Vagina (tissue), 2 donors: ENCODE measurements at regions not wholly inside any gene's neighbourhood (a gene's known extent, or its start where the extent isn't known, plus 50 kb on each side); places are given as distances from the start of the nearest gene placed in this dataset.

Experiments used
- DNase-seq, 2 donors: peaks; one replicate each; pipeline ENCODE4 v3.0.0-alpha.2; 2017; ENCODE audit errors: extremely low spot score in 2 of 2
- H3K27ac ChIP-seq: fragments of 200-600 bp; sonication (generic); one replicate; pipeline ENCODE4 v1.5.1; 2019
- H3K27me3 ChIP-seq: fragments of 200-600 bp; sonication (generic); one replicate; pipeline ENCODE4 v1.5.1; 2019
- H3K36me3 ChIP-seq, 2 donors: fragments of 200-600 bp; sonication (generic); one replicate each; pipeline ENCODE4 v1.5.1; 2017 to 2019
- H3K4me1 ChIP-seq: fragments of 200-600 bp; sonication (generic); one replicate; pipeline ENCODE4 v1.5.1; 2019
- H3K4me3 ChIP-seq, 2 donors: fragments of 200-600 bp; sonication (generic); 1 replicate in 1 of 2; 2 replicates in 1 of 2; pipeline ENCODE4 v1.5.1; 2016 to 2019
- H3K9me3 ChIP-seq: fragments of 200-600 bp; sonication (generic); one replicate; pipeline ENCODE4 v1.5.1; 2019
- CTCF ChIP-seq, 3 experiments: fragments of 450-650 bp in 2 of 3; fragments of 200-600 bp in 1 of 3; sonication (generic) in 1 of 3; IDR thresholded peaks; one replicate each; pipeline ENCODE4 v1.5.1; 2017 to 2019; ENCODE audit warnings: antibody characterized with exemption in 3 of 3, mild to moderate bottlenecking in 2 of 3, moderate library complexity in 2 of 3
- POLR2A ChIP-seq, 2 donors: fragments of 450-650 bp; IDR thresholded peaks; one replicate each; pipeline ENCODE4 v1.6.1; 2017; ENCODE audit warnings: antibody characterized with exemption in 2 of 2, mild to moderate bottlenecking in 2 of 2, moderate library complexity in 2 of 2
- POLR2AphosphoS5 ChIP-seq, 2 donors: sonication (generic); formaldehyde crosslinking; IDR thresholded peaks; one replicate each; pipeline ENCODE4 v1.9.0; 2017; ENCODE audit warnings: antibody characterized with exemption in 2 of 2, mild to moderate bottlenecking in 2 of 2, low read depth in 1 of 2; ENCODE audit not compliant: insufficient read depth in 1 of 2
- intact Hi-C: fragments of 100-400 bp; cut with DNase I; formaldehyde crosslinking; loops from one replicate; pipeline ENCODE4 v1.15.1; 2023

GRCh38 chr10:70954381-70955176 lies 66.2 kb upstream of the PCBD1 start:
- Histone ChIP-seq H3K27ac (no peak overlapping the region), H3K4me1 (no peaks in the 10 kb centered on the region), H3K4me3 (no peak overlapping the region), H3K36me3 (no peaks in the 10 kb centered on the region), H3K9me3 (no peaks in the 10 kb centered on the region), H3K27me3 (no peaks in the 10 kb centered on the region)
- DNase-seq = no peak
- TF ChIP-seq CTCF (IDR thresholded peaks at IDR 0.05) (no peak), POLR2AphosphoS5 (IDR thresholded peaks at IDR 0.05; ENCODE audit: insufficient read depth in 1 of 2, low read depth in 1 of 2) (no peak), POLR2A (IDR thresholded peaks at IDR 0.05) (no peak)
- intact Hi-C loops = no loop called here

DNA sequence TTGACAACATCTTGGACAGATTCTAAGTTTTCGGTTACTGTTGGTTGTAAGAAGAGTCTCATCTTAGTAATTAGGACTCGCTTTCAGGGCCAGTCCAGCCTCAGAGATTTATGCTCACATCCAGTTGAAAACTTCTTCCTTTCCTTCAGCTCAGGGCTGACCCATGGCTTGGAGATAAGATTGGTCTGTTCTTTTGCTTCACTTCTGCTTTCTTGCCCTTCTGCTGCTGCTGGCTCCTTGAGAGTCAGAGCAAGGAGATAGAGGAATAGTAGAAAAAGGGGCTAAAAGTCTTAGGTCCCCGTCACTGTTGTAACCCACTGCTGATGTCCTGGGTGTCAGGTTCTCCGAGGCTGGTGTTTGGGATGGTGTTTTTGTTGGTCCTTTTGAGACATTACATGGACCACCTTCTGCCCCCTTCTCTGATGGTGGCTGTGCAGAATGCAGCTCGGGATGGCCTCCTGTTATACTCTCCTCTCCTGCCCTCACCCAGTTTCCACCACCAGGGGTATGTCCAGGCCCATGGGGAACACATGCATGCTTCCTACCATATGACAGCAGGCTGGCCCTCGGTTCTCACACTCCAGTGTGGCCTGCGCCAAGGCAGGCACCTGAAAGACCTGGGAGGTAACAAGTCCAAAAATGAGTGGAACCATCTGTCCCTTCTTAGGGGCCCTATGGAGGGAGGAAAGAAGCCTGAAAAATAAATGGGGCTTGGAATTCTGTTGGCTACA lies 67.8 kb upstream of the PCBD1 start:
- no peak for DNase-seq
- TF ChIP-seq POLR2A (IDR thresholded peaks at IDR 0.05) = no peak
- no peaks in the 10 kb centered on the region for H3K27me3 ChIP-seq
- intact Hi-C loops = no loop called here
- no peaks in the 10 kb centered on the region for H3K4me1 ChIP-seq
- H3K27ac ChIP-seq = no peak overlapping the region
- no peak overlapping the region for H3K4me3 ChIP-seq
- H3K9me3 ChIP-seq = no peaks in the 10 kb centered on the region
- H3K36me3 ChIP-seq = no peaks in the 10 kb centered on the region

DNA sequence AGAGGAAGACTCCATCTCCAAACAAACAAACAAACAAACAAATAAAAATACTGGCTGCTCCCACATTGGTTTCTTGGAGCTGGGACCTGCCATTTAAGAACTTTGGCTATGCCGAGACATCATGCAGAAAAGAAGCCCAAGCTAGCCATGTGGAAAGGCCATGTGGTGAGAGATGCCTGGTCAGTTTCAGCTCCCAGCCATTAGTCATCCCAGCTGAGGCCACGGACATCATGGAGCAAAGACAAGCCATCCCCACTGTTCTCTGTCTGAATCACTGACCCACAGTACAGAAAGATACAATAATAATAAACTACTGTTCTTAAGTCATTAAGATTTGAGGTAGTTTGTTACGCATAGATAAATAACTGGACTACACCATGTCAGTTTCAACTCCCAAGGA lies 70.0 kb upstream of the PCBD1 start:
- intact Hi-C loops = no loop called here
- Histone ChIP-seq H3K9me3 (no peaks in the 10 kb centered on the region), H3K27me3 (no peaks in the 10 kb centered on the region), H3K4me1 (no peaks in the 10 kb centered on the region), H3K4me3 (no peak overlapping the region), H3K36me3 (no peaks in the 10 kb centered on the region), H3K27ac (no peak overlapping the region)
- TF ChIP-seq POLR2A (IDR thresholded peaks at IDR 0.05) (no peak), POLR2AphosphoS5 (IDR thresholded peaks at IDR 0.05; ENCODE audit: insufficient read depth in 1 of 2, low read depth in 1 of 2) (no peak), CTCF (IDR thresholded peaks at IDR 0.05) (no peak)
- DNase-seq = no peak

- no peak overlapping the region for H3K27ac ChIP-seq
- H3K4me3 ChIP-seq = no peak overlapping the region
- H3K9me3 ChIP-seq = no peaks in the 10 kb centered on the region
- no peaks in the 10 kb centered on the region for H3K36me3 ChIP-seq
- intact Hi-C loops = no loop called here
- H3K4me1 ChIP-seq = no peaks in the 10 kb centered on the region
- DNase-seq = no peak
- TF ChIP-seq CTCF (IDR thresholded peaks at IDR 0.05) (no peak), POLR2AphosphoS5 (IDR thresholded peaks at IDR 0.05; ENCODE audit: insufficient read depth in 1 of 2, low read depth in 1 of 2) (no peak), POLR2A (IDR thresholded peaks at IDR 0.05) (no peak)
- no peaks in the 10 kb centered on the region for H3K27me3 ChIP-seq
These were observed 72.0 kb upstream of the PCBD1 start for GRCh38 chr10:70960316-70960715.

DNA sequence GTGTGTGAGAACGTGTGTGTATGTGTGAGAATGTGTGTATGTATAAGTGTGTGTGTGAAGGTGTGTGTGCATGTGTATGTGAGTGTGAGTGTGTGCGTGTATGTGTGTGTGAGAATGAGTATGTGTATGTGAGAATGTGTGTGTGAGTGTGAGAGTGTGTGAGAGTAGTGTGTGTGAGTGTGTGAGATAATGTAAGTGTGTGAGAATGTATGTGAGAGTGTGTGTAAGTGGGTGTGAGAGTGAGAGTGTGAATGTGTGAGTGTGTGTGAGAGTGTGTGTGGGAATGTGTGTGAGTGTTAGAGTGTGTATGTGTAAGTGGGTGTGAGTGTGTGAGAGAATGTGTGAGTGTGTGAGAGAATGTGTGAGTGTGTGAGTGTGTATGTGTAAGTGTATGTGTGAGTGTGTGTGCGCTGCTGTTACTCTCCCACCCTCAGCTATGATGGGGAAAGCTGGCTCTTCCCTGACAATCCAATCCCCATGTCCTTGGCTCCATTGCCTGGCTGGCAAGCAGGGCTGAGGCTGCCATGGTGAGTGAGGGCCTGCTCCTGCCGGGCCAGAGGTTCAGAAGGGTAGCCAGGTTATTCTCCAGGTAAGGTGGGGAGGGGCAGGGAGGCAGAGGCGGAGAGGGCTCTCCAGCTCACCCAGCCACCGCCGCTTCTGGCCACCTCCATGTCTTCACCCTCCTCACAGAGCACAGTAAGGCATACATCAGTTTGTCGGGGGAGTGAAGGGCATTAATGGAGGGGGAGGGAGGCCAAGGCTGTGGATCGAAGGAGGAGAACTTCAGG lies 72.6 kb upstream of the PCBD1 start:
- no peaks in the 10 kb centered on the region for H3K36me3 ChIP-seq
- intact Hi-C loops = no loop called here
- no peak overlapping the region for H3K27ac ChIP-seq
- no peaks in the 10 kb centered on the region for H3K4me1 ChIP-seq
- no peaks in the 10 kb centered on the region for H3K27me3 ChIP-seq
- no peak for DNase-seq
- no peaks in the 10 kb centered on the region for H3K9me3 ChIP-seq
- H3K4me3 ChIP-seq = no peak overlapping the region
- no peak for TF ChIP-seq POLR2AphosphoS5 (IDR thresholded peaks at IDR 0.05; ENCODE audit: insufficient read depth in 1 of 2, low read depth in 1 of 2)
- TF ChIP-seq CTCF (IDR thresholded peaks at IDR 0.05) = no peak
- TF ChIP-seq POLR2A (IDR thresholded peaks at IDR 0.05) = no peak
